Naive thymus-derived CD4-positive, alpha-beta T cell (primary cell): ENCODE measurements at regions not wholly inside any gene's neighbourhood (a gene's known extent, or its start where the extent isn't known, plus 50 kb on each side); places are given as distances from the start of the nearest gene placed in this dataset.

ENCODE experiments used
- ATAC-seq: fragments of 150-1000 bp; cut with Tn5 transposase; 2 replicates; pipeline ENCODE4 v1.10.0; 2021; ENCODE audit warnings: mild to moderate bottlenecking, moderate library complexity
- CTCF ChIA-PET: fragments of 350-600 bp; sonication (Branson Sonifier 250); formaldehyde crosslinking; loops from one replicate; lab custom pipeline; 2021; ENCODE audit warnings: antibody characterized with exemption; lab: Charles Lee
- POLR2A ChIA-PET: fragments of 350-600 bp; sonication (Branson Sonifier 250); formaldehyde crosslinking; loops from one replicate; lab custom pipeline; 2021; ENCODE audit warnings: antibody characterized with exemption, inconsistent platforms; lab: Charles Lee
- DNase-seq, 9 donors: peaks; one replicate each; pipeline versions ENCODE4 v3.0.0 to v3.0.0-alpha.2; 2020 to 2022; ENCODE audit warnings: mixed read lengths in 1 of 9
- H3K27ac ChIP-seq: one replicate; pipeline ENCODE4 v1.7.0; 2013; ENCODE audit warnings: mild to moderate bottlenecking, low read depth, low read length, moderate library complexity
- H3K27me3 ChIP-seq, 2 donors: one replicate each; pipeline ENCODE4 v1.7.0; 2013; ENCODE audit warnings: low read length in 2 of 2, mild to moderate bottlenecking in 2 of 2, moderate library complexity in 2 of 2; ENCODE audit not compliant: control insufficient read depth in 2 of 2, insufficient read depth in 2 of 2
- H3K36me3 ChIP-seq, 3 experiments: 1 replicate in 2 of 3; 2 replicates in 1 of 3; pipeline ENCODE4 v1.7.0; 2013; ENCODE audit warnings: low read length in 3 of 3, mild to moderate bottlenecking in 3 of 3, moderate library complexity in 1 of 3; ENCODE audit not compliant: insufficient read depth in 3 of 3, control insufficient read depth in 2 of 3
- H3K4me1 ChIP-seq, 2 donors: one replicate each; pipeline ENCODE4 v1.7.0; 2013; ENCODE audit warnings: low read length in 2 of 2, mild to moderate bottlenecking in 2 of 2, moderate library complexity in 1 of 2; ENCODE audit not compliant: control insufficient read depth in 2 of 2, insufficient read depth in 2 of 2
- H3K4me3 ChIP-seq: 2 replicates; pipeline ENCODE4 v1.7.0; 2013; ENCODE audit warnings: mild to moderate bottlenecking, low read length
- H3K9me3 ChIP-seq, 3 experiments: 1 replicate in 2 of 3; 2 replicates in 1 of 3; pipeline ENCODE4 v1.7.0; 2013; ENCODE audit warnings: low read length in 3 of 3; ENCODE audit not compliant: control insufficient read depth in 2 of 3
- H3K27ac Mint-ChIP-seq, 9 donors: one replicate each; pipeline ENCODE4 v1.8.0; 2020 to 2022; ENCODE audit warnings: mixed read lengths in 9 of 9, mild to moderate bottlenecking in 8 of 9, moderate library complexity in 5 of 9, inconsistent platforms in 2 of 9
- H3K27me3 Mint-ChIP-seq, 5 donors: one replicate each; pipeline ENCODE4 v1.8.0; 2021 to 2022; ENCODE audit warnings: mixed read lengths in 5 of 5, mild to moderate bottlenecking in 1 of 5
- H3K36me3 Mint-ChIP-seq, 5 donors: one replicate each; pipeline ENCODE4 v1.8.0; 2020 to 2022; ENCODE audit warnings: mixed read lengths in 5 of 5, mild to moderate bottlenecking in 3 of 5, inconsistent platforms in 1 of 5
- H3K4me1 Mint-ChIP-seq, 7 donors: one replicate each; pipeline ENCODE4 v1.8.0; 2020 to 2022; ENCODE audit warnings: mixed read lengths in 7 of 7, mild to moderate bottlenecking in 3 of 7, inconsistent platforms in 1 of 7
- H3K4me3 Mint-ChIP-seq, 10 donors: one replicate each; pipeline ENCODE4 v1.8.0; 2020 to 2022; ENCODE audit warnings: mild to moderate bottlenecking in 10 of 10, mixed read lengths in 10 of 10, moderate library complexity in 6 of 10, inconsistent platforms in 2 of 10
- H3K9me3 Mint-ChIP-seq, 11 donors: one replicate each; pipeline ENCODE4 v1.8.0; 2020 to 2022; ENCODE audit warnings: mixed read lengths in 11 of 11, mild to moderate bottlenecking in 4 of 11, inconsistent platforms in 1 of 11, moderate library complexity in 1 of 11
- intact Hi-C, 2 donors: fragments of 100-400 bp; cut with micrococcal nuclease; formaldehyde crosslinking; loops; one replicate each; pipeline ENCODE4 v1.15.1; 2023

DNA sequence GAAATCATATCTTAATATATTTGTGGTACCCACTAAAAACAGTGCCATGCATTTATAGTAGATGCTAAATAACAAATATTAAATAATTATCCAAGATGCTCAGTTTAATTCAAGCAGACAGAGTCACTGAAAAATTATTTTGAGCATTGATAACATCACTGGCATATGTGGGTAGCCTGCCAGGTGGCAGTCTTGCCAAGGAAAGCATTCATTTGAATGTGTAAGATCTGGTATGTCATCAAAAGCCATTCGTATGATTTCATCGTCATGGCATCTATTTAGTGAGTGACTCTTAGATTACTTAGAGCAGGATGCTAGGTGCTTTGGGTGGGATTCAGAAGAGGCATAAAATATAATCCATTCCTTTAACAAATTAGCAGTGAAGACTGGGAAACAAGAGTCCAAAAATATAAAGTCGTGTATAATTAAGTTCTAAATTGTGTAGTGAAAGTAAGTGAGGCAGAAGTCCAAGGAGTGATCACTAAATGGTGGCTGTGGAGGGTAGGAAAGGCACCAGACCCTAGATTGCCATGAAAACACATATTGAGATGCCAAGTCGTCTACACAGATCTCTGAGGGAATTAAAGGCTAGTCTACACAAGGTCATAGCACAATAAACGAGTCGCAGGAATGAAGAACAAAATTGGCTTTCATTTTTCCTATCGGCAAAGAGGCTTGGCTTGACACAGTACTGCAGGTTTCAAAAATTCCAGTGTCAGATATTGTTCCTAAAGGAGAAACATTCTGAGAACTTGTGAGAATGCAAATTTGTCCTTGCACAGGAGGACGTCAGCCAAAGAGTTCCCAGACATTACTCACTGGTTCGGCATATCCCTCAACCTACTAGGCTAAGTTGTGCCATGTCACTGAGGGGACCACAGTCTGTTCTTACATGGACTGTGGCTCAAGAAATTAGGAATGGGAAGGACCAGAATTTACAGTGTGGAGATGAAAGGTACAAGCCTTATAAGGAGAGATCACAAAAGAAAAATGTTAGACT, 130.8 kb downstream of the LYPLAL1 start:
- ATAC-seq (no peak), DNase-seq (no peak)
- H3K27ac ChIP-seq = no peak overlapping the region
- no peak overlapping the region for H3K4me3 ChIP-seq
- POLR2A ChIA-PET = interaction anchor here (0.7 kb wide), 1 partner anchor 280 kb away, joined by 3 read pairs; no protein-coding TSS in a partner anchor
- no peak overlapping the region for H3K4me3 Mint-ChIP-seq
- intact Hi-C loops = no loop called here
- H3K4me1 ChIP-seq = no peaks in the 10 kb centered on the region
- CTCF ChIA-PET = interaction anchor here (0.5 kb wide), 1 partner anchor 1578 kb away, joined by 4 read pairs; no protein-coding TSS in a partner anchor
- H3K36me3 Mint-ChIP-seq = peaks cover 0 to 10% (median 0%) of the 10 kb centered on the region in 5 donors
- H3K9me3 ChIP-seq = no peaks in the 10 kb centered on the region
- no peaks in the 10 kb centered on the region for H3K36me3 ChIP-seq
- no peak overlapping the region for H3K27ac Mint-ChIP-seq
- peaks cover 0 to 4% (median 0%) of the 10 kb centered on the region in 5 donors for H3K27me3 Mint-ChIP-seq
- no peaks in the 10 kb centered on the region for H3K27me3 ChIP-seq
- H3K9me3 Mint-ChIP-seq = peaks cover 3 to 21% (median 7%) of the 10 kb centered on the region in 11 donors
- H3K4me1 Mint-ChIP-seq = no peaks in the 10 kb centered on the region

- Mint-ChIP-seq H3K27ac (no peak overlapping the region), H3K36me3 (peaks cover 0 to 3% (median 0%) of the 10 kb centered on the region in 5 donors), H3K27me3 (peaks cover 0 to 4% (median 0%) of the 10 kb centered on the region in 5 donors), H3K4me1 (no peaks in the 10 kb centered on the region), H3K4me3 (no peak overlapping the region), H3K9me3 (peaks cover 0 to 10% (median 4%) of the 10 kb centered on the region in 11 donors)
- Histone ChIP-seq H3K36me3 (no peaks in the 10 kb centered on the region), H3K4me3 (no peak overlapping the region), H3K4me1 (no peaks in the 10 kb centered on the region), H3K27ac (no peak overlapping the region), H3K27me3 (no peaks in the 10 kb centered on the region), H3K9me3 (no peaks in the 10 kb centered on the region)
- ATAC-seq (no peak), DNase-seq (no peak)
- ChIA-PET POLR2A (no interaction called here), CTCF (no interaction called here)
- intact Hi-C loops = no loop called here
Observed at GRCh38 chr1:219302697-219303096, 129.0 kb downstream of the LYPLAL1 start.

- no peaks in the 10 kb centered on the region for H3K4me1 ChIP-seq
- no peak overlapping the region for H3K27ac ChIP-seq
- Mint-ChIP-seq H3K27ac (no peak overlapping the region), H3K36me3 (peaks cover 0 to 9% (median 5%) of the 10 kb centered on the region in 5 donors), H3K4me1 (no peaks in the 10 kb centered on the region), H3K27me3 (peaks cover 0 to 4% (median 0%) of the 10 kb centered on the region in 5 donors), H3K4me3 (no peak overlapping the region), H3K9me3 (peaks cover 0 to 4% (median 0%) of the 10 kb centered on the region in 11 donors)
- ChIA-PET POLR2A (no interaction called here), CTCF (no interaction called here)
- no peaks in the 10 kb centered on the region for H3K9me3 ChIP-seq
- intact Hi-C loops = no loop called here
- no peak for ATAC-seq
- H3K4me3 ChIP-seq = no peak overlapping the region
- no peaks in the 10 kb centered on the region for H3K36me3 ChIP-seq
- DNase-seq = no peak
- H3K27me3 ChIP-seq = no peaks in the 10 kb centered on the region
Observed at GRCh38 chr1:219299420-219299819, 125.7 kb downstream of the LYPLAL1 start.

- no peak for DNase-seq
- H3K4me1 Mint-ChIP-seq = no peaks in the 10 kb centered on the region
- Histone ChIP-seq H3K27me3 (no peaks in the 10 kb centered on the region), H3K4me3 (no peak overlapping the region), H3K27ac (no peak overlapping the region), H3K36me3 (no peaks in the 10 kb centered on the region), H3K9me3 (no peaks in the 10 kb centered on the region), H3K4me1 (no peaks in the 10 kb centered on the region)
- peaks cover 0 to 4% (median 0%) of the 10 kb centered on the region in 11 donors for H3K9me3 Mint-ChIP-seq
- intact Hi-C loops = no loop called here
- CTCF ChIA-PET = no interaction called here
- peaks cover 0 to 15% (median 5%) of the 10 kb centered on the region in 5 donors for H3K36me3 Mint-ChIP-seq
- no peak overlapping the region for H3K27ac Mint-ChIP-seq
- H3K4me3 Mint-ChIP-seq = no peak overlapping the region
- H3K27me3 Mint-ChIP-seq = peaks cover 0 to 4% (median 0%) of the 10 kb centered on the region in 5 donors
- no peak for ATAC-seq
- POLR2A ChIA-PET = no interaction called here
Observed at GRCh38 chr1:219298571-219299148, 125.0 kb downstream of the LYPLAL1 start.

DNA sequence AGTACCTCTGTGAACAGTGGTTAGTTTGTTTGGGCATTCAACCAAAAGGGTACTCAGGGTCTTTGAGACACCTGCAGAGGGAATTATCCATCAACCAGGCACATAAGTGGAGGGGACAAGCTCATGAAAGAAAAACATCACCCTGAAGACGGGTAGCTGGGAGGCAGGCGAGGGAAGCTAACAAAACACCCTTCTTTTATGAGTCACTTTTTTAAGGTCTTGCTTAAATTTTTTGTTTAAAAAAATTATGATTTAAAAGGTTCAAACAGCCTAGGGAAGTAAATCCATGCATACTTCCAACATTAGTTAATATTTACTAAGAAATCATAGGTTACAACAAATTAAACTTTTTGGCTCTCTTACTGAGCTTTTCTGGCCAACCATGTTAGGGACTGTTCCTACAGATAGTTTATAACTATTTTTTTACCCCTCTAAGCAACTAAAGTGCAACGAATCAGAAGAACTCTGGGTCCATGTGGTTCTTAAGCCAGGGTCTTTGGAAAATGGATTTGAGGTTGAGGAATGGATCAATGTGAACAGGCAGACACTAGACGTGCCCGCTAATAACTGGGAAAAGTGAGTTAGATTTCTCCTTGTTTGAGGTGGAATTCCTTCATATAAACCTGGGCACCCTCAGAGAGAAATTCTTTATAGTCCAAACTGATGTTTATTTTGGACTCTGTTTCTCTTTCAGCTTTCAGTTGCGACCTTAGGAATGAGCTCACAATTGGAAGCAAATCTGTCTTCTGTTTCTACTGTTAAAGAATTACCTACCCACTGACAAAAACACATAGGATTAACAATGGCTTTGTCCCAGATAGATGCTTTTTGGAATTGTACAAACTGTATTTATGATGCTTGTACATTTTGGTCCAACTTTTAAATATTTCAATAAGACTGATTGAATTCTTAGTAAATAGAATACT, 123.0 kb downstream of the LYPLAL1 start:
- no peak for ATAC-seq

GRCh38 chr1:219294251-219294650, 120.6 kb downstream of the LYPLAL1 start:
- DNase-seq = no peak
- intact Hi-C loops = no loop called here
- Mint-ChIP-seq H3K4me3 (no peak overlapping the region), H3K9me3 (peaks cover 0 to 3% (median 0%) of the 10 kb centered on the region in 11 donors), H3K27ac (no peak overlapping the region), H3K4me1 (no peaks in the 10 kb centered on the region), H3K27me3 (no peaks in the 10 kb centered on the region), H3K36me3 (peaks cover 0 to 15% (median 5%) of the 10 kb centered on the region in 5 donors)
- H3K4me1 ChIP-seq = no peaks in the 10 kb centered on the region
- H3K36me3 ChIP-seq = no peaks in the 10 kb centered on the region
- H3K27me3 ChIP-seq = no peaks in the 10 kb centered on the region
- CTCF ChIA-PET = no interaction called here
- no peak overlapping the region for H3K4me3 ChIP-seq
- H3K27ac ChIP-seq = no peak overlapping the region
- no peak for ATAC-seq
- no peaks in the 10 kb centered on the region for H3K9me3 ChIP-seq
- POLR2A ChIA-PET = no interaction called here

More for the DNA sequence above, 123.0 kb downstream of the LYPLAL1 start:
- Mint-ChIP-seq H3K27me3 (no peaks in the 10 kb centered on the region), H3K36me3 (peaks cover 0 to 15% (median 5%) of the 10 kb centered on the region in 5 donors), H3K9me3 (peaks cover 0 to 4% (median 0%) of the 10 kb centered on the region in 11 donors), H3K27ac (no peak overlapping the region), H3K4me1 (no peaks in the 10 kb centered on the region), H3K4me3 (no peak overlapping the region)
- Histone ChIP-seq H3K4me3 (no peak overlapping the region), H3K4me1 (no peaks in the 10 kb centered on the region), H3K27ac (no peak overlapping the region), H3K36me3 (no peaks in the 10 kb centered on the region), H3K27me3 (no peaks in the 10 kb centered on the region), H3K9me3 (no peaks in the 10 kb centered on the region)
- DNase-seq = no peak
- ChIA-PET CTCF (no interaction called here), POLR2A (no interaction called here)
- intact Hi-C loops = no loop called here
